B cell (primary cell): ENCODE measurements at regions not wholly inside any gene's neighbourhood (a gene's known extent, or its start where the extent isn't known, plus 50 kb on each side); places are given as distances from the start of the nearest gene placed in this dataset.

Experiments used
- ATAC-seq: fragments of 200-7000 bp; cut with Tn5 transposase; one replicate; pipeline ENCODE4 v1.10.0; 2021; ENCODE audit warnings: low read depth, mild to moderate bottlenecking, moderate number of reproducible peaks, moderate library complexity
- CTCF ChIA-PET: fragments of 350-600 bp; sonication (Branson Sonifier 250); formaldehyde crosslinking; loops from one replicate; lab custom pipeline; 2021; ENCODE audit warnings: antibody characterized with exemption, inconsistent platforms; lab: Charles Lee
- POLR2A ChIA-PET: fragments of 350-600 bp; sonication (Branson Sonifier 250); formaldehyde crosslinking; loops from one replicate; lab custom pipeline; 2021; ENCODE audit warnings: antibody characterized with exemption; lab: Charles Lee
- DNase-seq: peaks from one replicate; pipeline ENCODE4 v3.0.0; 2013
- H2AFZ ChIP-seq: 2 replicates; pipeline ENCODE4 v1.6.1; 2012; ENCODE audit warnings: mild to moderate bottlenecking, low read depth, low read length; ENCODE audit not compliant: insufficient read depth, poor library complexity, severe bottlenecking
- H3K27ac ChIP-seq, 2 donors: 1 replicate in 1 of 2; 2 replicates in 1 of 2; pipeline ENCODE4 v1.5.1; 2012 to 2013; ENCODE audit warnings: low read length in 2 of 2, mild to moderate bottlenecking in 2 of 2, moderate library complexity in 1 of 2
- H3K27me3 ChIP-seq, 4 experiments: fragments of 200-600 bp in 1 of 4; sonication (generic) in 1 of 4; replicated peaks in 1 of 4; 1 replicate in 2 of 4; 2 replicates in 2 of 4; pipeline versions ENCODE4 v1.6.1 to v1.7.0; 2013 to 2016; ENCODE audit warnings: low read length in 3 of 4, mild to moderate bottlenecking in 2 of 4, mixed read lengths in 1 of 4, moderate library complexity in 1 of 4; ENCODE audit not compliant: insufficient read depth in 4 of 4, control insufficient read depth in 3 of 4; ENCODE audit errors: control extremely low read depth in 1 of 4
- H3K36me3 ChIP-seq, 2 experiments: replicated peaks in 1 of 2; 1 replicate in 1 of 2; 2 replicates in 1 of 2; pipeline versions ENCODE4 v1.6.1 to v1.7.1; 2013; ENCODE audit warnings: low read length in 1 of 2; ENCODE audit not compliant: insufficient read depth in 2 of 2, control insufficient read depth in 1 of 2; ENCODE audit errors: control extremely low read depth in 1 of 2, extremely low read depth in 1 of 2
- H3K4me1 ChIP-seq, 2 donors: fragments of 200-600 bp in 1 of 2; sonication (generic) in 1 of 2; 1 replicate in 1 of 2; 2 replicates in 1 of 2; pipeline versions ENCODE4 v1.5.1 to v1.6.1; 2013 to 2017; ENCODE audit warnings: low read length in 2 of 2; ENCODE audit not compliant: control insufficient read depth in 2 of 2, insufficient read depth in 2 of 2
- H3K4me2 ChIP-seq: replicated peaks from 2 replicates; pipeline ENCODE3; 2012; ENCODE audit warnings: mild to moderate bottlenecking, low read depth, low read length; ENCODE audit not compliant: poor library complexity, severe bottlenecking
- H3K4me3 ChIP-seq, 5 experiments: fragments of 200-600 bp in 1 of 5; sonication (generic) in 1 of 5; 1 replicate in 3 of 5; 2 replicates in 2 of 5; pipeline versions ENCODE4 v1.5.1 to v1.7.0; 2011 to 2016; ENCODE audit warnings: low read length in 4 of 5, mild to moderate bottlenecking in 4 of 5, low read depth in 2 of 5, control low read depth in 1 of 5, moderate library complexity in 1 of 5; ENCODE audit not compliant: insufficient read depth in 1 of 5; ENCODE audit errors: control extremely low read depth in 1 of 5, extremely low read depth in 1 of 5
- H3K79me2 ChIP-seq: fragments of 200-600 bp; sonication (generic); one replicate; pipeline ENCODE4 v1.6.0; 2016; ENCODE audit warnings: low read length; ENCODE audit not compliant: control insufficient read depth, insufficient read depth
- H3K9ac ChIP-seq: fragments of 200-600 bp; sonication (generic); 2 replicates; pipeline ENCODE4 v1.6.1; 2017; ENCODE audit warnings: mild to moderate bottlenecking, low read length, moderate library complexity
- H3K9me3 ChIP-seq, 3 donors: one replicate each; pipeline versions ENCODE4 v1.6.1 to v1.7.1; 2013; ENCODE audit warnings: low read length in 2 of 3; ENCODE audit not compliant: control insufficient read depth in 2 of 3, insufficient read depth in 1 of 3; ENCODE audit errors: control extremely low read depth in 1 of 3
- H4K20me1 ChIP-seq: 2 replicates; pipeline ENCODE4 v1.6.0; 2012; ENCODE audit warnings: mild to moderate bottlenecking, low read length; ENCODE audit not compliant: insufficient read depth, control insufficient read depth, poor library complexity, severe bottlenecking
- H3K27ac Mint-ChIP-seq: one replicate; pipeline ENCODE4 v1.8.0; 2021; ENCODE audit warnings: mixed read lengths
- H3K27me3 Mint-ChIP-seq: one replicate; pipeline ENCODE4 v1.8.0; 2021; ENCODE audit warnings: mixed read lengths
- H3K4me1 Mint-ChIP-seq: one replicate; pipeline ENCODE4 v1.8.0; 2021; ENCODE audit warnings: mixed read lengths
- H3K4me3 Mint-ChIP-seq: one replicate; pipeline ENCODE4 v1.8.0; 2021; ENCODE audit warnings: mixed read lengths
- H3K9me3 Mint-ChIP-seq: one replicate; pipeline ENCODE4 v1.8.0; 2022; ENCODE audit warnings: mixed read lengths; ENCODE audit not compliant: insufficient read depth
- CTCF ChIP-seq: fragments of 200-600 bp; IDR thresholded peaks from one replicate; pipeline ENCODE4 v1.8.0; 2022; ENCODE audit warnings: antibody characterized with exemption, mild to moderate bottlenecking
- EZH2 ChIP-seq: IDR thresholded peaks from 2 replicates; pipeline ENCODE4 v1.6.1; 2012; ENCODE audit warnings: borderline replicate concordance, low read depth, mild to moderate bottlenecking, moderate library complexity, low read length; ENCODE audit not compliant: insufficient read depth, poor library complexity, severe bottlenecking
- WGBS: methylation state at CpG from one replicate; pipeline ENCODE4 v1.1.5; 2013; ENCODE audit warnings: missing lambda C conversion rate; ENCODE audit not compliant: insufficient coverage; 5-methylcytosine and 5-hydroxymethylcytosine counted together
- intact Hi-C: fragments of 100-400 bp; cut with micrococcal nuclease; formaldehyde crosslinking; loops from one replicate; pipeline ENCODE4 v1.10.0; 2022

GRCh38 chr2:67515538-67515937 is 118.4 kb downstream of the ETAA1 start:
- DNase-seq (no peak), ATAC-seq (no peak)
- WGBS, result no CpG with 5 or more reads among the region's 1 CpG
- no peaks in the 10 kb centered on the region for H3K27me3 Mint-ChIP-seq
- Histone ChIP-seq H3K27ac (no peak overlapping the region), H3K27me3 (no peaks in the 10 kb centered on the region), H3K9ac (no peak overlapping the region), H3K9me3 (no peaks in the 10 kb centered on the region), H3K4me1 (no peaks in the 10 kb centered on the region), H3K36me3 (no peaks in the 10 kb centered on the region), H3K79me2 (no peaks in the 10 kb centered on the region), H3K4me3 (no peak overlapping the region), H4K20me1 (no peaks in the 10 kb centered on the region), H3K4me2 (no peak overlapping the region), H2AFZ (no peak overlapping the region)
- ChIA-PET POLR2A (no interaction called here), CTCF (no interaction called here)
- H3K4me3 Mint-ChIP-seq, result no peak overlapping the region
- no peak overlapping the region for H3K27ac Mint-ChIP-seq
- H3K4me1 Mint-ChIP-seq, result no peaks in the 10 kb centered on the region
- intact Hi-C loops, result no loop called here
- no peaks in the 10 kb centered on the region for H3K9me3 Mint-ChIP-seq
- no peak for TF ChIP-seq EZH2
- no peak for TF ChIP-seq CTCF

GRCh38 chr2:67516362-67516761 is 119.2 kb downstream of the ETAA1 start:
- no peak for ATAC-seq
- H3K27ac ChIP-seq, result no peak overlapping the region
- H3K9ac ChIP-seq, result no peak overlapping the region
- Mint-ChIP-seq H3K4me3 (no peak overlapping the region), H3K27me3 (no peaks in the 10 kb centered on the region), H3K4me1 (no peaks in the 10 kb centered on the region), H3K27ac (no peak overlapping the region), H3K9me3 (no peaks in the 10 kb centered on the region)
- intact Hi-C loops, result no loop called here
- no peaks in the 10 kb centered on the region for H3K27me3 ChIP-seq
- ChIA-PET CTCF (no interaction called here), POLR2A (no interaction called here)
- H3K4me3 ChIP-seq, result no peak overlapping the region
- no peaks in the 10 kb centered on the region for H3K79me2 ChIP-seq
- TF ChIP-seq EZH2, result no peak
- no peak for TF ChIP-seq CTCF
- H3K9me3 ChIP-seq, result no peaks in the 10 kb centered on the region
- no peaks in the 10 kb centered on the region for H3K4me1 ChIP-seq
- DNase-seq, result no peak
- H2AFZ ChIP-seq, result no peak overlapping the region
- H3K4me2 ChIP-seq, result no peak overlapping the region
- no peaks in the 10 kb centered on the region for H3K36me3 ChIP-seq
- 100% methylated on average over 1 of the region's 5 CpGs for WGBS
- no peaks in the 10 kb centered on the region for H4K20me1 ChIP-seq
